Bronchial epithelial cell (primary cell): ENCODE measurements at regions not wholly inside any gene's neighbourhood (a gene's known extent, or its start where the extent isn't known, plus 50 kb on each side); places are given as distances from the start of the nearest gene placed in this dataset.

Experiments used
- DNase-seq: peaks from one replicate; pipeline ENCODE4 v3.0.0-alpha.2; 2010; ENCODE audit warnings: low read depth
- FAIRE-seq: peaks from 2 replicates; lab custom pipeline; 2011; peaks lifted over from hg19 to GRCh38; lab: Jason Lieb, UNC
- H3K27me3 ChIP-seq: 2 replicates; pipeline ENCODE4 v1.5.1; 2011; ENCODE audit warnings: low read length; ENCODE audit not compliant: control insufficient read depth, insufficient read depth
- H3K36me3 ChIP-seq: 2 replicates; pipeline ENCODE4 v1.5.1; 2011; ENCODE audit warnings: low read length; ENCODE audit not compliant: control insufficient read depth, insufficient read depth
- H3K4me3 ChIP-seq: 2 replicates; pipeline ENCODE4 v1.5.1; 2011; ENCODE audit warnings: mild to moderate bottlenecking, low read depth, low read length, control low read depth
- TF ChIP-seq, protein P1 (sequence below): IDR thresholded peaks from 2 replicates; pipeline ENCODE4 v1.5.1; 2011; ENCODE audit warnings: mild to moderate bottlenecking, moderate library complexity, low read length, control low read depth, inconsistent platforms; ENCODE audit not compliant: insufficient read depth, severe bottlenecking

DNA sequence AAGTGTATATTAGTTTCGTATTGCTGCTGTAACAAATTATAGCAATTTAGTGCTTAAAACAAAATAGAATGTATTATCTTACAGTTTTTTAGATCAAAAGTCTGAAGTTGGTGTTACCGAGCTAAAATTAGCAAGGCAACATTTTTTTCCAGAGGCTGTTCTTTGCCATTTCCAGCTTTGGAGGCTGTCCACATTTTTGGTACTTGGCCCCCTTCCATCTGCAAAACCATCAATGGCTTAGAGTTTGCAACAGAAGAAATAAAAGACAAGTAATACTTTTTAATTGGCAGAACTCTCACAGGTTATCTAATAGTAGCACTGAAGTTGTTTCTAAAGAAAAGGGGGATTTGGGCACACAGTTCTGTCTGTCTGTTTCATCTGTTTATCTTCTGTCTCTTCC is 1248.5 kb downstream of the ROBO1 start:
- no peak for FAIRE-seq
- H3K4me3 ChIP-seq = no peak overlapping the region
- H3K27me3 ChIP-seq = no peaks in the 10 kb centered on the region
- TF ChIP-seq, protein P1, sequence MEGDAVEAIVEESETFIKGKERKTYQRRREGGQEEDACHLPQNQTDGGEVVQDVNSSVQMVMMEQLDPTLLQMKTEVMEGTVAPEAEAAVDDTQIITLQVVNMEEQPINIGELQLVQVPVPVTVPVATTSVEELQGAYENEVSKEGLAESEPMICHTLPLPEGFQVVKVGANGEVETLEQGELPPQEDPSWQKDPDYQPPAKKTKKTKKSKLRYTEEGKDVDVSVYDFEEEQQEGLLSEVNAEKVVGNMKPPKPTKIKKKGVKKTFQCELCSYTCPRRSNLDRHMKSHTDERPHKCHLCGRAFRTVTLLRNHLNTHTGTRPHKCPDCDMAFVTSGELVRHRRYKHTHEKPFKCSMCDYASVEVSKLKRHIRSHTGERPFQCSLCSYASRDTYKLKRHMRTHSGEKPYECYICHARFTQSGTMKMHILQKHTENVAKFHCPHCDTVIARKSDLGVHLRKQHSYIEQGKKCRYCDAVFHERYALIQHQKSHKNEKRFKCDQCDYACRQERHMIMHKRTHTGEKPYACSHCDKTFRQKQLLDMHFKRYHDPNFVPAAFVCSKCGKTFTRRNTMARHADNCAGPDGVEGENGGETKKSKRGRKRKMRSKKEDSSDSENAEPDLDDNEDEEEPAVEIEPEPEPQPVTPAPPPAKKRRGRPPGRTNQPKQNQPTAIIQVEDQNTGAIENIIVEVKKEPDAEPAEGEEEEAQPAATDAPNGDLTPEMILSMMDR = no peak
- no peak for DNase-seq
- no peaks in the 10 kb centered on the region for H3K36me3 ChIP-seq

DNA sequence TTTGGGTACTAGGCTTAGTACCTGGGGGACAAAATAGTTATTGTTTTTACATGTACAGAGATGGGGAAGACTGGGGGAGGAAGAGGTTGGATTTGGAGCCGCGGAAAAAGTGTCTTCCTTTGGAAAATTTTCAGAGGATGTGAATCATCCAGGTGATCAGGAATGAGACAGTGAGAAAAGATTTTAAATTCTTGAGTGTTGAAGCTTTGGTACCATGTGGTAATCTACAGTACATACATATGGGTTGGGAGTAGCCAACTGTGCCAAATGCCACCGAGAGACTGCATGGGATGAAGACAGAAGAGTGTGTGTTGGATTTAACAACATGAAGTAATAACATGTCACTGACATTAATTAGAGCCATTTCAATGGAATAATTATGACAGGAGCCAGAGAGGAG is 1238.2 kb downstream of the ROBO1 start:
- H3K36me3 ChIP-seq = no peaks in the 10 kb centered on the region
- DNase-seq (peak; percentile 56), FAIRE-seq (no peak)
- TF ChIP-seq, protein P1 = no peak
- H3K4me3 ChIP-seq = no peak overlapping the region
- no peaks in the 10 kb centered on the region for H3K27me3 ChIP-seq

DNA sequence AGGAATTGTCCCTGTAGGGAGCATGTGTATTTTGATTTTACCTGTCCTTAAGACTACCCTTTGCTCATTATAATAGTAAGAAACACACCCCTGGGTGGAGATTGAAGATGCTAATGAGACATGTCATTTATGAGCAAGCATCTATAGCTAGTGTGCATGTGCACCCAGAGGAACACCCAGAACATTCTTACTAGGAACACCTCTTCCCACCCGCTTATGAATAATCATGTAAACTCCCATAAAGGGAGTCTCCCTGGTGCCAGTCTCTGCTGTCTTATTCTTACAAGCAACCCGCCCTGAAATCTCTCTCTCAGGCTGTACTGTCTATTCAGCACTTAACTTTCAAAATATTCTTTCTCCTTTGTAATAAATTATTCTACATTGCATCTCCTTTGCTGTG is 1227.3 kb downstream of the ROBO1 start:
- DNase-seq (no peak), FAIRE-seq (no peak)
- H3K27me3 ChIP-seq = no peaks in the 10 kb centered on the region
- TF ChIP-seq, protein P1 = no peak
- no peaks in the 10 kb centered on the region for H3K36me3 ChIP-seq
- no peak overlapping the region for H3K4me3 ChIP-seq

DNA sequence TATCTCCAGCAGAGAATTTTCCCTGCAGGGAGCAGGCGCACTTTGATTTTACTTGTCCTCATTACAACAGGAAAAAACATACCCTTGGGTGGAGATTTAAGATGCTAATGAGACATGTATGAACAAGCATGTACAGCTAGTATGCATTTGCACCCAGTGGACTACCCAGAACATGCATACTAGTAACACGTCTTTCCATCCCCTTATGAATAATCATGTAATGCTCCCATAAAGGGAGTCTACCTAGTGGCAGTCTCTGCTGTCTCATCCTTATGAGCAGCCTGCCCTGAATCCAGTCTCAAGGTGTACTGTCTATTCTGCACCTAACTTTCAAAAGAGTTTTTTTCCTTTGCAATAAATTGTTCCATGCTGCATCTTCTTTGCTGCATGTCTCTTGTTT is 1222.0 kb downstream of the ROBO1 start:
- Histone ChIP-seq H3K36me3 (no peaks in the 10 kb centered on the region), H3K27me3 (no peaks in the 10 kb centered on the region), H3K4me3 (no peak overlapping the region)
- TF ChIP-seq, protein P1 = no peak
- FAIRE-seq = no peak
- no peak for DNase-seq
